ENCODE measurements at regions not wholly inside any gene's neighbourhood (a gene's known extent, or its start where the extent isn't known, plus 50 kb on each side); places are given as distances from the start of the nearest gene placed in this dataset.

DNA sequence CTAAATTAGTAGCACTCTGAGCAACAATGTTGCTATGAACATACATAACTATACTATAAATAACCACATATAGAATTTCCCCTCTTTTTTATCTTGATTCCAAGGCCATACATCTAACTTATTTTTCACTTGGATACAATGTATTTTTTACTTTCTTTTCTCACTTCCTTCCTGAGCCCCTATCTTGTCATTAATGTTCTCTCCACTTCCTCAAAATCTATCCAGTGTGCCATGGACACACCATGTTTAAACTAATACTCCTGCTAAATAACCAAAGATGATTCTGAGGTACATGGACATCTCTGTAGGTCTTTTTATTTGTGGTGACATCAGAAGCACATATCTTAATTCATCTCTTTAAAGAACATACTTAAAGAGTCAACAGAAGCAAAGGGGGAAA, 251.2 kb downstream of the C12orf42 start:
- TF ChIP-seq POLR2A (IDR thresholded peaks at IDR 0.05): no peak
- TF ChIP-seq, protein P1, sequence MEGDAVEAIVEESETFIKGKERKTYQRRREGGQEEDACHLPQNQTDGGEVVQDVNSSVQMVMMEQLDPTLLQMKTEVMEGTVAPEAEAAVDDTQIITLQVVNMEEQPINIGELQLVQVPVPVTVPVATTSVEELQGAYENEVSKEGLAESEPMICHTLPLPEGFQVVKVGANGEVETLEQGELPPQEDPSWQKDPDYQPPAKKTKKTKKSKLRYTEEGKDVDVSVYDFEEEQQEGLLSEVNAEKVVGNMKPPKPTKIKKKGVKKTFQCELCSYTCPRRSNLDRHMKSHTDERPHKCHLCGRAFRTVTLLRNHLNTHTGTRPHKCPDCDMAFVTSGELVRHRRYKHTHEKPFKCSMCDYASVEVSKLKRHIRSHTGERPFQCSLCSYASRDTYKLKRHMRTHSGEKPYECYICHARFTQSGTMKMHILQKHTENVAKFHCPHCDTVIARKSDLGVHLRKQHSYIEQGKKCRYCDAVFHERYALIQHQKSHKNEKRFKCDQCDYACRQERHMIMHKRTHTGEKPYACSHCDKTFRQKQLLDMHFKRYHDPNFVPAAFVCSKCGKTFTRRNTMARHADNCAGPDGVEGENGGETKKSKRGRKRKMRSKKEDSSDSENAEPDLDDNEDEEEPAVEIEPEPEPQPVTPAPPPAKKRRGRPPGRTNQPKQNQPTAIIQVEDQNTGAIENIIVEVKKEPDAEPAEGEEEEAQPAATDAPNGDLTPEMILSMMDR (IDR thresholded peaks at IDR 0.05): no peak

All from Peyer's patch (tissue), 4 donors.